Prostate gland (tissue), 2 donors: ENCODE measurements at regions not wholly inside any gene's neighbourhood (a gene's known extent, or its start where the extent isn't known, plus 50 kb on each side); places are given as distances from the start of the nearest gene placed in this dataset.

Source experiments
- DNase-seq: peaks from one replicate; pipeline ENCODE4 v3.0.0-alpha.2; 2019; ENCODE audit warnings: low spot score
- H3K27ac ChIP-seq, 2 donors: fragments of 200-600 bp; sonication (generic); 2 replicates each; pipeline ENCODE4 v1.5.1; 2017 to 2019
- H3K27me3 ChIP-seq: fragments of 200-600 bp; sonication (generic); replicated peaks from 2 replicates; pipeline ENCODE4 v1.5.1; 2019; ENCODE audit not compliant: insufficient read depth
- H3K36me3 ChIP-seq, 2 donors: fragments of 200-600 bp; sonication (generic); 1 replicate in 1 of 2; 2 replicates in 1 of 2; pipeline versions ENCODE4 v1.5.1 to v1.8.1; 2017 to 2019
- H3K4me1 ChIP-seq: fragments of 200-600 bp; sonication (generic); replicated peaks from 2 replicates; pipeline ENCODE4 v1.5.1; 2019
- H3K4me3 ChIP-seq, 2 donors: fragments of 200-600 bp; sonication (generic); 2 replicates each; pipeline ENCODE4 v1.5.1; 2017 to 2019
- H3K9me3 ChIP-seq: fragments of 200-600 bp; sonication (generic); 2 replicates; pipeline ENCODE4 v1.5.1; 2017
- POLR2A ChIP-seq: fragments of 450-650 bp; IDR thresholded peaks from one replicate; pipeline ENCODE4 v1.6.1; 2016; ENCODE audit warnings: antibody characterized with exemption, mild to moderate bottlenecking
- POLR2AphosphoS5 ChIP-seq: sonication (generic); formaldehyde crosslinking; IDR thresholded peaks from one replicate; pipeline ENCODE4 v1.6.1; 2017; ENCODE audit warnings: antibody characterized with exemption
- WGBS: methylation state at CpG from one replicate; pipeline ENCODE4 v1.1.5; 2018; 5-methylcytosine and 5-hydroxymethylcytosine counted together
- intact Hi-C: fragments of 100-400 bp; cut with DNase I; formaldehyde crosslinking; loops from one replicate; pipeline ENCODE4 v1.14.2; 2022
- TF ChIP-seq, protein P1 (sequence below), 4 experiments: fragments of 200-600 bp in 2 of 4; fragments of 450-650 bp in 2 of 4; sonication (generic) in 2 of 4; IDR thresholded peaks; 1 replicate in 3 of 4; 2 replicates in 1 of 4; pipeline ENCODE4 v1.5.1; 2016 to 2019; ENCODE audit warnings: antibody characterized with exemption in 4 of 4, mild to moderate bottlenecking in 2 of 4, moderate library complexity in 2 of 4

DNA sequence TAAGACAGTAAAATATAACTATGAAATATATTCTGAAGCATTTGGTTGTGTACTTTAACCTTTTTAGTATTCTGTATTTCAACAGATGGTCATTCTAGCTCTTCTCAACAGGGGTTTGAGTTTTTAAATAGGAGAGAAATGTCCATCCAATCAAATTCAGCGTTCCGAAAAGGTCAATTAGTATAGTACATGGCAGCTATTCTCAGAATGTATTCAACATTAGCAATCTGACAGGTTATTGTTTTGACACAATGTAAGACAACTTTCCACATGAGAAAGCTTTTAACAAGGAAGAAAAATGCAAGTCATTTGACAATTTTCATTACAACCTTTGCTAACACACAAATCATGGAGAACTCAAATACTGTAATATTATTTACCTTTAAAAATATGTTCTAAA lies 996.3 kb upstream of the CDH10 start:
- WGBS, result 94% methylated on average over 2 of the region's 2 CpGs
- Histone ChIP-seq H3K9me3 (no peaks in the 10 kb centered on the region), H3K27ac (no peak overlapping the region), H3K4me3 (no peak overlapping the region), H3K36me3 (no peaks in the 10 kb centered on the region), H3K27me3 (no peaks in the 10 kb centered on the region), H3K4me1 (no peaks in the 10 kb centered on the region)
- intact Hi-C loops, result no loop called here
- no peak for TF ChIP-seq POLR2A
- TF ChIP-seq, protein P1, sequence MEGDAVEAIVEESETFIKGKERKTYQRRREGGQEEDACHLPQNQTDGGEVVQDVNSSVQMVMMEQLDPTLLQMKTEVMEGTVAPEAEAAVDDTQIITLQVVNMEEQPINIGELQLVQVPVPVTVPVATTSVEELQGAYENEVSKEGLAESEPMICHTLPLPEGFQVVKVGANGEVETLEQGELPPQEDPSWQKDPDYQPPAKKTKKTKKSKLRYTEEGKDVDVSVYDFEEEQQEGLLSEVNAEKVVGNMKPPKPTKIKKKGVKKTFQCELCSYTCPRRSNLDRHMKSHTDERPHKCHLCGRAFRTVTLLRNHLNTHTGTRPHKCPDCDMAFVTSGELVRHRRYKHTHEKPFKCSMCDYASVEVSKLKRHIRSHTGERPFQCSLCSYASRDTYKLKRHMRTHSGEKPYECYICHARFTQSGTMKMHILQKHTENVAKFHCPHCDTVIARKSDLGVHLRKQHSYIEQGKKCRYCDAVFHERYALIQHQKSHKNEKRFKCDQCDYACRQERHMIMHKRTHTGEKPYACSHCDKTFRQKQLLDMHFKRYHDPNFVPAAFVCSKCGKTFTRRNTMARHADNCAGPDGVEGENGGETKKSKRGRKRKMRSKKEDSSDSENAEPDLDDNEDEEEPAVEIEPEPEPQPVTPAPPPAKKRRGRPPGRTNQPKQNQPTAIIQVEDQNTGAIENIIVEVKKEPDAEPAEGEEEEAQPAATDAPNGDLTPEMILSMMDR (IDR thresholded peaks at IDR 0.05), result no peak
- no peak for DNase-seq

DNA sequence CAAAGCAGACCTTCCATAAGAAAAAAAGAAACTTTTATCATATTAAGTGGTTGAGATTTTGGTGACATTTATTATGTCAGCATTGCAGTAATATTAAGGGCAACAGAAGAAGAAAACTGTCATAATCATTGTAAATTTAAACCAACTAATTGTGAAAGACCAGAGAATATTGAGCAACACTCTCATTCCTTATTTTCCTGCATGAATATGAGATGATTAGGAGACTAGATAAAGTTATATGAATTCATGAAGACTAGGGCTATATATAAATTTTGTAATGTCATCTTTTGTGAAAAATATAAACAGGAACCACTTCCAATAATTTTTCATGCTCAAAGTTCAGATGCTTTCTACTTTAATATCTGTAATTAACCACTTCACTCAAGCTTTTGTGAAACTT lies 974.5 kb upstream of the CDH10 start:
- DNase-seq, result no peak
- Histone ChIP-seq H3K4me3 (no peak overlapping the region), H3K27me3 (no peaks in the 10 kb centered on the region), H3K36me3 (no peaks in the 10 kb centered on the region), H3K27ac (no peak overlapping the region), H3K9me3 (no peaks in the 10 kb centered on the region), H3K4me1 (no peaks in the 10 kb centered on the region)
- intact Hi-C loops, result no loop called here
- no peak for TF ChIP-seq POLR2AphosphoS5
- TF ChIP-seq, protein P1 (IDR thresholded peaks at IDR 0.05), result no peak
- no peak for TF ChIP-seq POLR2A

DNA sequence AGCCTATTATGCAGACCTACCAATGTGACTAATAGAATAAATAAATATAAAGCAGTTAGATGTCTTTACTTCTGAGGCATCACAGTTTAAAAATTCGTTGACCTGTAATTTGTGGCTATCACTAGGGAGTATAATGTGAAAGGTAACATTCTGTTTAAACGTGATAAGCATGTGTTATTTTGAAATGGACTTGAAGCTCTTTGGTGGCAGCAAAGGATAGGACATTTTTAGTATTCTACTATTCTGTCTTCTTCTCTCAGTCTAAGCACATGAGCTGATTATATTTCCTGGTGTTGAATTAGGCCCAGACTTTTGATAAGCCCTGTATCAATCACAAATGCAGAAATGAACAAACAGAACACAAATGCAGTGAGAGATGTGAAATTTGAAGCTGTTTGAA lies 974.0 kb upstream of the CDH10 start:
- WGBS, result 59% methylated on average over 2 of the region's 2 CpGs
- Histone ChIP-seq H3K36me3 (no peaks in the 10 kb centered on the region), H3K27me3 (no peaks in the 10 kb centered on the region), H3K4me1 (no peaks in the 10 kb centered on the region), H3K4me3 (no peak overlapping the region), H3K9me3 (no peaks in the 10 kb centered on the region), H3K27ac (no peak overlapping the region)
- TF ChIP-seq, protein P1 (IDR thresholded peaks at IDR 0.05), result no peak
- no peak for TF ChIP-seq POLR2A
- no peak for TF ChIP-seq POLR2AphosphoS5
- intact Hi-C loops, result no loop called here
- DNase-seq, result no peak

DNA sequence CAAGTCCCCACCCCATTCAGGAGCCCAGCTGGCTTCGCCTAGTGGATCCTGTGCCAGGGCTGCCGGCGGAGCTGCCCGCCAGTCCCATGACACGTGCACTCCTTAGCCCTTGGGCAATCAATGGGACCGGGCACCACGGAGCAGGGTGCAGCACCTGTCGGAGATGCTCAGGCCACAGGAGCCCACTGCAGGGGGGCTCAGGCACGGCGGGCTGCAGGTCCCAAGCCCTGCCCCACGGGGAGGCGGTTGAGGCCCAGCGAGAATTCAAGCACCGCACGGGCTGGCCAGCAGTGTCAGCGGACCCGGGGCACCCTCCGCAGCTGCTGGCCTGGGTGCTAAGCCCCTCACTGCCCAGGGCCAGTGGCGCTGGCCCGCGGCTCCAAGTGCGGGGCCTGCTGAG lies 969.7 kb upstream of the CDH10 start:
- intact Hi-C loops, result no loop called here
- H3K27ac ChIP-seq, result no peak overlapping the region
- H3K27me3 ChIP-seq, result no peaks in the 10 kb centered on the region
- H3K36me3 ChIP-seq, result no peaks in the 10 kb centered on the region
- H3K9me3 ChIP-seq, result no peaks in the 10 kb centered on the region
- H3K4me3 ChIP-seq, result no peak overlapping the region
- DNase-seq, result no peak
- no peaks in the 10 kb centered on the region for H3K4me1 ChIP-seq
- TF ChIP-seq POLR2A, result no peak
- TF ChIP-seq POLR2AphosphoS5, result no peak
- TF ChIP-seq, protein P1 (IDR thresholded peaks at IDR 0.05), result no peak
- 95% methylated on average over 16 of the region's 22 CpGs for WGBS

DNA sequence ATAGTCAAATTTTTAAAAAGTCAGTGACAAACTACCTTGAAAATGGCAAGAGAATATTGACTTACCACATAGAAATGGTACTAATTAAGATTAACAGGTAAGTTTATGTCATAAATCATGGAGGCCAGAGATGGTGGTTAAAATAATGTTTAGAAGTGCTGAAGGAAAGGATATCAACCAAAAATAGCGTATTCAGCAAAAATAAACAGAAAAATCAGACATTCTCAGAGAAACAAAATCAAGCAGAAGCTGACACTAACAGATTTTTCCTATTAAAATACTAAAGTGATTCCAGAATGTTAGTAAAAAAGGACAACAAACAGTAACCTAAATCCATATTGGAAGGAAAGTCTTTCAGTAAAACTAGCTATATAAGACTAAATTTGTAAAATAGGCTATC lies 959.9 kb upstream of the CDH10 start:
- intact Hi-C loops, result no loop called here
- Histone ChIP-seq H3K36me3 (no peaks in the 10 kb centered on the region), H3K4me3 (no peak overlapping the region), H3K27ac (no peak overlapping the region), H3K27me3 (no peaks in the 10 kb centered on the region), H3K4me1 (no peaks in the 10 kb centered on the region), H3K9me3 (no peaks in the 10 kb centered on the region)
- 80% methylated on average over 1 of the region's 1 CpG for whole genome bisulfite sequencing
- TF ChIP-seq, protein P1 (IDR thresholded peaks at IDR 0.05), result no peak
- TF ChIP-seq POLR2A (no peak), POLR2AphosphoS5 (no peak)
- DNase-seq, result no peak
